B cell (primary cell): ENCODE measurements at regions not wholly inside any gene's neighbourhood (a gene's known extent, or its start where the extent isn't known, plus 50 kb on each side); places are given as distances from the start of the nearest gene placed in this dataset.

Experiments used
- ATAC-seq: fragments of 200-7000 bp; cut with Tn5 transposase; one replicate; pipeline ENCODE4 v1.10.0; 2021; ENCODE audit warnings: low read depth, mild to moderate bottlenecking, moderate number of reproducible peaks, moderate library complexity
- CTCF ChIA-PET: fragments of 350-600 bp; sonication (Branson Sonifier 250); formaldehyde crosslinking; loops from one replicate; lab custom pipeline; 2021; ENCODE audit warnings: antibody characterized with exemption, inconsistent platforms; lab: Charles Lee
- POLR2A ChIA-PET: fragments of 350-600 bp; sonication (Branson Sonifier 250); formaldehyde crosslinking; loops from one replicate; lab custom pipeline; 2021; ENCODE audit warnings: antibody characterized with exemption; lab: Charles Lee
- DNase-seq: peaks from one replicate; pipeline ENCODE4 v3.0.0; 2013
- H2AFZ ChIP-seq: 2 replicates; pipeline ENCODE4 v1.6.1; 2012; ENCODE audit warnings: mild to moderate bottlenecking, low read depth, low read length; ENCODE audit not compliant: insufficient read depth, poor library complexity, severe bottlenecking
- H3K27ac ChIP-seq, 2 donors: 1 replicate in 1 of 2; 2 replicates in 1 of 2; pipeline ENCODE4 v1.5.1; 2012 to 2013; ENCODE audit warnings: low read length in 2 of 2, mild to moderate bottlenecking in 2 of 2, moderate library complexity in 1 of 2
- H3K27me3 ChIP-seq, 4 experiments: fragments of 200-600 bp in 1 of 4; sonication (generic) in 1 of 4; replicated peaks in 1 of 4; 1 replicate in 2 of 4; 2 replicates in 2 of 4; pipeline versions ENCODE4 v1.6.1 to v1.7.0; 2013 to 2016; ENCODE audit warnings: low read length in 3 of 4, mild to moderate bottlenecking in 2 of 4, mixed read lengths in 1 of 4, moderate library complexity in 1 of 4; ENCODE audit not compliant: insufficient read depth in 4 of 4, control insufficient read depth in 3 of 4; ENCODE audit errors: control extremely low read depth in 1 of 4
- H3K36me3 ChIP-seq, 2 experiments: replicated peaks in 1 of 2; 1 replicate in 1 of 2; 2 replicates in 1 of 2; pipeline versions ENCODE4 v1.6.1 to v1.7.1; 2013; ENCODE audit warnings: low read length in 1 of 2; ENCODE audit not compliant: insufficient read depth in 2 of 2, control insufficient read depth in 1 of 2; ENCODE audit errors: control extremely low read depth in 1 of 2, extremely low read depth in 1 of 2
- H3K4me1 ChIP-seq, 2 donors: fragments of 200-600 bp in 1 of 2; sonication (generic) in 1 of 2; 1 replicate in 1 of 2; 2 replicates in 1 of 2; pipeline versions ENCODE4 v1.5.1 to v1.6.1; 2013 to 2017; ENCODE audit warnings: low read length in 2 of 2; ENCODE audit not compliant: control insufficient read depth in 2 of 2, insufficient read depth in 2 of 2
- H3K4me2 ChIP-seq: replicated peaks from 2 replicates; pipeline ENCODE3; 2012; ENCODE audit warnings: mild to moderate bottlenecking, low read depth, low read length; ENCODE audit not compliant: poor library complexity, severe bottlenecking
- H3K4me3 ChIP-seq, 5 experiments: fragments of 200-600 bp in 1 of 5; sonication (generic) in 1 of 5; 1 replicate in 3 of 5; 2 replicates in 2 of 5; pipeline versions ENCODE4 v1.5.1 to v1.7.0; 2011 to 2016; ENCODE audit warnings: low read length in 4 of 5, mild to moderate bottlenecking in 4 of 5, low read depth in 2 of 5, control low read depth in 1 of 5, moderate library complexity in 1 of 5; ENCODE audit not compliant: insufficient read depth in 1 of 5; ENCODE audit errors: control extremely low read depth in 1 of 5, extremely low read depth in 1 of 5
- H3K79me2 ChIP-seq: fragments of 200-600 bp; sonication (generic); one replicate; pipeline ENCODE4 v1.6.0; 2016; ENCODE audit warnings: low read length; ENCODE audit not compliant: control insufficient read depth, insufficient read depth
- H3K9ac ChIP-seq: fragments of 200-600 bp; sonication (generic); 2 replicates; pipeline ENCODE4 v1.6.1; 2017; ENCODE audit warnings: mild to moderate bottlenecking, low read length, moderate library complexity
- H3K9me3 ChIP-seq, 3 donors: one replicate each; pipeline versions ENCODE4 v1.6.1 to v1.7.1; 2013; ENCODE audit warnings: low read length in 2 of 3; ENCODE audit not compliant: control insufficient read depth in 2 of 3, insufficient read depth in 1 of 3; ENCODE audit errors: control extremely low read depth in 1 of 3
- H4K20me1 ChIP-seq: 2 replicates; pipeline ENCODE4 v1.6.0; 2012; ENCODE audit warnings: mild to moderate bottlenecking, low read length; ENCODE audit not compliant: insufficient read depth, control insufficient read depth, poor library complexity, severe bottlenecking
- H3K27ac Mint-ChIP-seq: one replicate; pipeline ENCODE4 v1.8.0; 2021; ENCODE audit warnings: mixed read lengths
- H3K27me3 Mint-ChIP-seq: one replicate; pipeline ENCODE4 v1.8.0; 2021; ENCODE audit warnings: mixed read lengths
- H3K4me1 Mint-ChIP-seq: one replicate; pipeline ENCODE4 v1.8.0; 2021; ENCODE audit warnings: mixed read lengths
- H3K4me3 Mint-ChIP-seq: one replicate; pipeline ENCODE4 v1.8.0; 2021; ENCODE audit warnings: mixed read lengths
- H3K9me3 Mint-ChIP-seq: one replicate; pipeline ENCODE4 v1.8.0; 2022; ENCODE audit warnings: mixed read lengths; ENCODE audit not compliant: insufficient read depth
- EZH2 ChIP-seq: IDR thresholded peaks from 2 replicates; pipeline ENCODE4 v1.6.1; 2012; ENCODE audit warnings: borderline replicate concordance, low read depth, mild to moderate bottlenecking, moderate library complexity, low read length; ENCODE audit not compliant: insufficient read depth, poor library complexity, severe bottlenecking
- WGBS: methylation state at CpG from one replicate; pipeline ENCODE4 v1.1.5; 2013; ENCODE audit warnings: missing lambda C conversion rate; ENCODE audit not compliant: insufficient coverage; 5-methylcytosine and 5-hydroxymethylcytosine counted together
- intact Hi-C: fragments of 100-400 bp; cut with micrococcal nuclease; formaldehyde crosslinking; loops from one replicate; pipeline ENCODE4 v1.10.0; 2022
- TF ChIP-seq, protein P1 (sequence below): fragments of 200-600 bp; IDR thresholded peaks from one replicate; pipeline ENCODE4 v1.8.0; 2022; ENCODE audit warnings: antibody characterized with exemption, mild to moderate bottlenecking

DNA sequence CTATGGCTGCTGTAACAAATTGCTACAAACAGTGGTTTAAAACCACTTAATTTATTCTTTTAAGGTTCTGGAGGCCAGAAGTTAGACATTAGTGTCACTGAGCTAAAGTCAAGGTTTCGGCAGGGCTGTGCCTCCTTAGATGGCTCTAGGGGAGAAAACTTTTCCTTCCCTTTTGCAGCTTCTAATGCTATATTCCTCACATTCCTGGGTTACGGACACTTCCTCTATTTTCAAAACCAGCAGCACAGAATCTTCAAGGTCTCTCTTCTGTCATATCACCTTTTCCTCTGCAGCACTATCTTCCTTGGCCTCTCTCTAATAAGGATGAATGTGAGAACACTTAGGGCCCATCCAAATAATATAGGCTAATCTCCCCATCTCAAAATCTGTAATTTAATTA is 87.0 kb downstream of the C11orf87 start:
- no peak overlapping the region for H3K27ac ChIP-seq
- H3K9me3 ChIP-seq = no peaks in the 10 kb centered on the region
- H3K27me3 Mint-ChIP-seq = no peaks in the 10 kb centered on the region
- no peaks in the 10 kb centered on the region for H3K9me3 Mint-ChIP-seq
- no peak overlapping the region for H3K4me3 Mint-ChIP-seq
- H3K27ac Mint-ChIP-seq = no peak overlapping the region
- no peaks in the 10 kb centered on the region for H3K36me3 ChIP-seq
- H3K4me1 ChIP-seq = no peaks in the 10 kb centered on the region
- H3K9ac ChIP-seq = no peak overlapping the region
- no peak overlapping the region for H2AFZ ChIP-seq
- no CpG with 5 or more reads among the region's 2 CpGs for WGBS
- ChIA-PET CTCF (no interaction called here), POLR2A (no interaction called here)
- no peak for TF ChIP-seq EZH2
- TF ChIP-seq, protein P1, sequence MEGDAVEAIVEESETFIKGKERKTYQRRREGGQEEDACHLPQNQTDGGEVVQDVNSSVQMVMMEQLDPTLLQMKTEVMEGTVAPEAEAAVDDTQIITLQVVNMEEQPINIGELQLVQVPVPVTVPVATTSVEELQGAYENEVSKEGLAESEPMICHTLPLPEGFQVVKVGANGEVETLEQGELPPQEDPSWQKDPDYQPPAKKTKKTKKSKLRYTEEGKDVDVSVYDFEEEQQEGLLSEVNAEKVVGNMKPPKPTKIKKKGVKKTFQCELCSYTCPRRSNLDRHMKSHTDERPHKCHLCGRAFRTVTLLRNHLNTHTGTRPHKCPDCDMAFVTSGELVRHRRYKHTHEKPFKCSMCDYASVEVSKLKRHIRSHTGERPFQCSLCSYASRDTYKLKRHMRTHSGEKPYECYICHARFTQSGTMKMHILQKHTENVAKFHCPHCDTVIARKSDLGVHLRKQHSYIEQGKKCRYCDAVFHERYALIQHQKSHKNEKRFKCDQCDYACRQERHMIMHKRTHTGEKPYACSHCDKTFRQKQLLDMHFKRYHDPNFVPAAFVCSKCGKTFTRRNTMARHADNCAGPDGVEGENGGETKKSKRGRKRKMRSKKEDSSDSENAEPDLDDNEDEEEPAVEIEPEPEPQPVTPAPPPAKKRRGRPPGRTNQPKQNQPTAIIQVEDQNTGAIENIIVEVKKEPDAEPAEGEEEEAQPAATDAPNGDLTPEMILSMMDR = no peak
- no peaks in the 10 kb centered on the region for H3K79me2 ChIP-seq
- H3K27me3 ChIP-seq = no peaks in the 10 kb centered on the region
- no peak for DNase-seq
- intact Hi-C loops = no loop called here
- H3K4me3 ChIP-seq = no peak overlapping the region
- H3K4me2 ChIP-seq = no peak overlapping the region
- H3K4me1 Mint-ChIP-seq = no peaks in the 10 kb centered on the region
- ATAC-seq = no peak
- H4K20me1 ChIP-seq = no peaks in the 10 kb centered on the region

DNA sequence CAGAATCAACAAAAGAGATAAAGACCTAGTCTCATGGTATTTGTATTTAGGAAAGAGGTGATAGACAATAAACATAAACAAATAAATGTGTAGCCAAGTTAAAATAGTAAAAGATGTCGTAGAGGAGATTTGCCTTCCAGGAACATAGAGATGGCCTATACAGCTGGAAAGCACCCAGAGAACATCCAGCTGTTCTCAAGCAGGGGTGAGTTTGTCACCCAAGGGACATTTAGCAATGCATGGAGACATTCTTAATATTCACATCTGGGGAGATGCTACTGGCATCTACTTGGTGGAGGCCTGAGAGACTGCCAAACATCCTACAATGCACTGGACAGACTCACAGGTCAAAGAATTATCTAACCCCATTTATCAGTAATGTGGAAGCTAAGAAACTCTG is 88.3 kb downstream of the C11orf87 start:
- POLR2A ChIA-PET = no interaction called here
- Histone ChIP-seq H3K9ac (no peak overlapping the region), H3K4me1 (no peaks in the 10 kb centered on the region), H3K27me3 (no peaks in the 10 kb centered on the region), H2AFZ (no peak overlapping the region), H3K27ac (no peak overlapping the region), H3K4me2 (no peak overlapping the region), H3K36me3 (no peaks in the 10 kb centered on the region), H4K20me1 (no peaks in the 10 kb centered on the region), H3K4me3 (no peak overlapping the region), H3K9me3 (no peaks in the 10 kb centered on the region), H3K79me2 (no peaks in the 10 kb centered on the region)
- H3K4me1 Mint-ChIP-seq = no peaks in the 10 kb centered on the region
- no CpG with 5 or more reads among the region's 1 CpG for WGBS
- peaks cover 2% of the 10 kb centered on the region for H3K9me3 Mint-ChIP-seq
- TF ChIP-seq, protein P1 = no peak
- TF ChIP-seq EZH2 = no peak
- no peaks in the 10 kb centered on the region for H3K27me3 Mint-ChIP-seq
- no peak overlapping the region for H3K27ac Mint-ChIP-seq
- H3K4me3 Mint-ChIP-seq = no peak overlapping the region
- DNase-seq = no peak
- no peak for ATAC-seq
- intact Hi-C loops = no loop called here
- CTCF ChIA-PET = no interaction called here
